8988T (cell line): ENCODE measurements at regions not wholly inside any gene's neighbourhood (a gene's known extent, or its start where the extent isn't known, plus 50 kb on each side); places are given as distances from the start of the nearest gene placed in this dataset.

Experiments
- DNase-seq: peaks from one replicate; pipeline ENCODE4 v3.0.0; 2011

GRCh38 chr15:46763091-46763490, 954.2 kb upstream of the SEMA6D start:
- DNase-seq: no peak

- DNase-seq: no peak
These were observed 952.5 kb upstream of the SEMA6D start for GRCh38 chr15:46764851-46765250.

- DNase-seq: no peak
These were observed 951.3 kb upstream of the SEMA6D start for GRCh38 chr15:46766021-46766420.

GRCh38 chr15:46768287-46768686, 949.0 kb upstream of the SEMA6D start:
- no peak for DNase-seq

GRCh38 chr15:46773016-46773415, 944.3 kb upstream of the SEMA6D start:
- no peak for DNase-seq

- DNase-seq: no peak
These were observed 938.4 kb upstream of the SEMA6D start for GRCh38 chr15:46778876-46779275.

- DNase-seq: no peak
These were observed 930.6 kb upstream of the SEMA6D start for GRCh38 chr15:46786590-46787285.

- no peak for DNase-seq
These were observed 921.6 kb upstream of the SEMA6D start for GRCh38 chr15:46795685-46796084.

GRCh38 chr15:46808834-46809233, 908.5 kb upstream of the SEMA6D start:
- no peak for DNase-seq

- DNase-seq: no peak
These were observed 902.1 kb upstream of the SEMA6D start for GRCh38 chr15:46815240-46815639.

GRCh38 chr15:46815765-46816164, 901.5 kb upstream of the SEMA6D start:
- no peak for DNase-seq

GRCh38 chr15:46848704-46849103, 868.6 kb upstream of the SEMA6D start:
- DNase-seq: peak; percentile 20

GRCh38 chr15:46853600-46853999, 863.7 kb upstream of the SEMA6D start:
- no peak for DNase-seq

GRCh38 chr15:46854564-46854963, 862.7 kb upstream of the SEMA6D start:
- DNase-seq: no peak

GRCh38 chr15:46855388-46855787, 861.9 kb upstream of the SEMA6D start:
- no peak for DNase-seq

- DNase-seq: no peak
These were observed 860.3 kb upstream of the SEMA6D start for GRCh38 chr15:46856839-46857502.

- no peak for DNase-seq
These were observed 859.2 kb upstream of the SEMA6D start for GRCh38 chr15:46858150-46858549.

GRCh38 chr15:46861796-46862195, 855.5 kb upstream of the SEMA6D start:
- DNase-seq: no peak

- no peak for DNase-seq
These were observed 852.1 kb upstream of the SEMA6D start for GRCh38 chr15:46865155-46865554.

GRCh38 chr15:46872286-46872980, 844.9 kb upstream of the SEMA6D start:
- DNase-seq: no peak

- DNase-seq: no peak
These were observed 844.3 kb upstream of the SEMA6D start for GRCh38 chr15:46872981-46873330.

- no peak for DNase-seq
These were observed 838.1 kb upstream of the SEMA6D start for GRCh38 chr15:46879032-46879770.

GRCh38 chr15:46880791-46881190, 836.5 kb upstream of the SEMA6D start:
- no peak for DNase-seq
